HG02571 (cell line): ENCODE measurements at regions not wholly inside any gene's neighbourhood (a gene's known extent, or its start where the extent isn't known, plus 50 kb on each side); places are given as distances from the start of the nearest gene placed in this dataset.
"Not testable (repeated sequence)": the region's sequence is repeated elsewhere in the genome, so short reads cannot be mapped to it uniquely, and the experiment has no call there.

ENCODE experiments used
- ATAC-seq: cut with Tn5 transposase; IDR thresholded peaks from one replicate; pipeline ENCODE4 v1.9.1; 2021; ENCODE audit warnings: mild to moderate bottlenecking, moderate library complexity; ENCODE audit not compliant: unreplicated experiment

DNA sequence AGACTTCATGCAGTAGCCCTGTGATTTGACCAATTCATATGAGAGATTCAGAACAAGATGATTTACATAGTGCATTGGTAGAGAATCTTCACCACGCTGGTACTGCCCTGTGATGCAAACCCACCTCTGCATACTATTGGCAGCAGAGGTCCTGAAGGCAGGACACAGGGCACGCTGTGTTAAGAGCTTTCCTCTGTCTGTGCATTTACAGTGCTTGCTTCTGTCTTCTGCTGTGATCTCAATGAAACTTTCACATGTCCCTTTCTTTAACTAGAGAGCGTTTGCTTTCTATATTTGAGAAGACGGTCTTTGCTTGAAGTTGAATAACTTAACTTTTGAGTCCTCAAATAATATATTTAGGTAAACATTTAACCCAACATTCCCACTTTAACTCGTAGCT lies 219.0 kb upstream of the SPRY2 start:
- no peak for ATAC-seq

DNA sequence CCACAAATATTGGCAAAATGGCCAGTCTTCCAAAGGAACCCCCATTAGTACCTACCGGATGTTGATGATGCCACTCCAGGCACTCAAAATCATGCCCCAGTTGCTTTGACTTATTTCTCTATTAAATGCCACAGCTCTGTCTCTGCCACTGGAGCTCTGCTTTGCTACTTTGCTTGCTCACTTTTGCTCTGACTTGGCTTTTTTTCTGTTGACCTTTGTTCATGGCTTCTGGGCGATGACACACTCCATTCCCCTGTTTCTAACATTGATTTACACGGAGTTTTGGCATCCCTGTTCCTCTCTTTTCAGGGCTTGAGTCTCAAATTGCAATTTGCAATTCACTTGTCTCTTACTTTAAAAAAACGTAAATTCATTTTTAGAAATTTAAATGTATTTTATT lies 217.1 kb upstream of the SPRY2 start:
- ATAC-seq: no peak

DNA sequence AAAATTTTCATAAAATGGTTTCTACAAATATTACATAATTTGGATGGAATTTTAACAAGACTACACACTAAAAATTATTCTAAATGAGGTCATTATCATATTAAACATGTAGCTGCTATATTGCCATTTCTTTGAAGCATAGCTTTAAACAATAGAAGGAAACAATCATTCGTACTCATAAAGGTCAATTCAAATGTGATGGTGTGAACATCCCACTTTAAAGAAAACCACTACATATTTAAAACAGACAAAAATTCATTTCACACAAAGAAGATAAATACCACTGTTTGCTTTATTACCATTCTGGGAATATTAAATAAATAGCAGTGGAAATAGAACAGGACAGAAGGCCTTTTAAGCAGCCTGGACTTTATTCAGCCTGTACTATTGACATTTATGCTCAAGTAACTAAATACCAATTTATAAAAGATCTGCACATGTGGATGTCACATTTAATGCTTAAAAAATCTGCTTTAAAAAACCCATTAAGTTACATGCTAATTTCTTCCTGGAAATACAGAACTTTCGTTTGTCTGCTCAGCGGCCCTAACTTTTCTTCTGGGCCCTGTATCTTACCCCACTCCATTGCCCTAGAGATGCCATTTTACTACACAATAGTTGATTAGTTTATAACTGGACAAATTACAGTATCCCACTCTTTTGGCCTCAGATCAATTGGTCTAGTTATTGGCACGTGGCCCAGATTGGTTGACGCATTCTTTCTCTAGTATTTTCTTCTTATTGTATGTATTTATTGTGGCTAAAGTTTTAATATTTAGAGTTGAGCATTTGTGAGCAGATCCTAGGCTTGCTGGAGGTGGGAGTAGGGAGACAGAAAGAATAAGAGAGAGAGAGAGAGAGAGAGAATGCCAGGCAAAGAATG lies 215.1 kb upstream of the SPRY2 start:
- ATAC-seq: no peak

DNA sequence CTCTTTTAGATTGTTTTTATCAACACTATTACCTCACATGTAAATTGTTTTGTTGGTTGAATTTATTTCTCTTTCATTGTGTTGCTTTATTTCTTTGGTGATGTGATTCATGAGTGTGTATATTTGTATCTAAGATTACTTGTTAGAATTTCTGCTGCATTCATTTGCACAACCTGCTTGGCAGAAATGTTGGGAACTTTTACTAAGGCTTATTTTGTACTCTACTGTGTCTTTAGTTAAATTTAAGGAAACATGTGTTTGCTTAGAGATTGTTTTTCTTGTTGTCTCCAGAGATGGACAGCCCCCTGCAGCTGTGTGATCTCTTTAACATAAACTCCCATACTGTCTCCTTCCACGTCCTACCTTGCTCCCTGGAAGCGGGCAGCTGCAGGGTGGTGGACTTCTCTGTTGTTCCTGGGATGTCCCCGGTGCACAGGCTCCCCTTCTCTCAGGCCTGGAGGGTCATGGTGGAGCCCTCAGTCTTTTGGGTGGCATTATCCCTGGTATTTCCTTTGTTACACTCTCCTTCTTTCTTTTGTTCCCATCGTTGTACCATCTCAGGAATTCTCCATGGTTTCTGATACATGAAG lies 212.0 kb upstream of the SPRY2 start:
- no peak for ATAC-seq

DNA sequence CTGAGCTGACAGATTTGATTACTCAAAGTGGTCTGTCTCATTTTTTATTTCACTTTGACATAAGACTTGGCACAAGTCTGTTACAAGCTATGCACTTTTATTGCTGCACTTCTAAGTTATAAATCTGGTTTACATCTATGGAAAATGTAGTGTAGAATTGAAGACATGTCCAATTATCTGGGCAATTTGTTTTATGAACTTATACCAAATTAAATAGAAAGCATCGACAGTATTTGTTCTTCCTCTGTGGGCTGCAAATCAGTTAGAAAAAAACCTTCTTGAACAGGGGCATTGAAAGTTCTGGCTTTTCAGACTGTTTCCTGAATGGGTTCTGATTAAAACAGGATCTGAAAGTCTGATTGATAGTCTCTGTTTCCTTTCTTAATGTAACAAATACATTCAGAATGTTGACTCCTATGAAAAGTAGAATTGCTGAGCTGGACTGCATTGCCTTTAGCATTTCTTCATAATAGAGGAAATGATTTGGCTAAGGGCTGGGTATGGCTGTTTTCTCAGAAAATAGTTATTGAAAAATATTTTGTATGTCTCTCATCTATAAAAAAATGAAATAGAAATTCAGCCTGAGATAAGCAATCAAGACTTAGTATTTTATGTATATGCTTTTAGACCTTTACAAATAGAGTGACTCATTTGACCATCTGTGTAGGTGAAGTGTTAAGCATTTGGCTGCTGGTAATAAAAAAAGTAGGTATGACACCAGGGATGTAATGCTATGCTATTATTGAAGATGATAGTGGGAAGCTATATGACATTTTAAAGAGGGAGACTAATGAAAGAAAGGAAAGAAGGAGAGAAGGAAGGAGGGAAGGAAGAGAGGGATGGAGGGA lies 210.9 kb upstream of the SPRY2 start:
- no peak for ATAC-seq

DNA sequence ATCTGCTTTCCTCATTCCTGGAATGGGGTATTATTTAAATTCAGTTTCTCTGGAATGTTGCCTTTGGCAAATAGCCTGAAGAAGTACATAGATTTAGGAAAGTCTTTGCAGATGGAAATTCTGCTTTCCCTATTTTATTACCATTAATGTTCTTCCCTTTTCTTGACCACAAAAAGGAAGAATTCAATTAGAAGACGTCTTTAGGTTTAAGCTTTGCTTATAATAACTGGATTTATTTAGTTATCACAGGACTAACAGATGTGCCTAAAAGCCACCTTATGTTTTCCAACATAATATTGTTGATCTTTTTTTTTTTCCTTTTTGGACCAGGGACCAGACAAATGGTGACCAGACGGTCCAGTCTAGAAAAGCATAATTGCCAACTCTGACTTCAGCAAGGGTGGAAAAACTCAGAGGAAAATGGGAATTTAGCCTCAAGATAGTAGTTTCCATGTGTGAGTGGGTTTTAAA lies 210.1 kb upstream of the SPRY2 start:
- no peak for ATAC-seq

DNA sequence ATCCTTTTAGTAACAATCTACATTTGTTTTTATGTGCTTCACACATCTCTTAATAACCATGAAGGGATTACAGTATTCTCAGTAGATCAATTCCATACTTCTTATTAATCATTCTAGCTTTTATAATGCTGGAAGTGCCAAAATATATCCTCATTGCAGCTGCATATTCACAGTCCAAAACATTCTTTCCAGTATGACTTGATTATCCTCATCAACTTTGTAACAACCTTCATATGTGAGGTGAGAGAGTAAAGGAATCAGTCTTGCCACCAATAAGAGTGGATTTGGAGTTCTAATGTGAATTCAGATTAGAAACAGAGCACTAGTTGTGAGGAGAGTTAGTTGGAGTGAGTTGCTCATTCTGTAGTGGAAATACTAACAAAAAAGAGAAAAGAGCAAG lies 208.0 kb upstream of the SPRY2 start:
- ATAC-seq: no peak

DNA sequence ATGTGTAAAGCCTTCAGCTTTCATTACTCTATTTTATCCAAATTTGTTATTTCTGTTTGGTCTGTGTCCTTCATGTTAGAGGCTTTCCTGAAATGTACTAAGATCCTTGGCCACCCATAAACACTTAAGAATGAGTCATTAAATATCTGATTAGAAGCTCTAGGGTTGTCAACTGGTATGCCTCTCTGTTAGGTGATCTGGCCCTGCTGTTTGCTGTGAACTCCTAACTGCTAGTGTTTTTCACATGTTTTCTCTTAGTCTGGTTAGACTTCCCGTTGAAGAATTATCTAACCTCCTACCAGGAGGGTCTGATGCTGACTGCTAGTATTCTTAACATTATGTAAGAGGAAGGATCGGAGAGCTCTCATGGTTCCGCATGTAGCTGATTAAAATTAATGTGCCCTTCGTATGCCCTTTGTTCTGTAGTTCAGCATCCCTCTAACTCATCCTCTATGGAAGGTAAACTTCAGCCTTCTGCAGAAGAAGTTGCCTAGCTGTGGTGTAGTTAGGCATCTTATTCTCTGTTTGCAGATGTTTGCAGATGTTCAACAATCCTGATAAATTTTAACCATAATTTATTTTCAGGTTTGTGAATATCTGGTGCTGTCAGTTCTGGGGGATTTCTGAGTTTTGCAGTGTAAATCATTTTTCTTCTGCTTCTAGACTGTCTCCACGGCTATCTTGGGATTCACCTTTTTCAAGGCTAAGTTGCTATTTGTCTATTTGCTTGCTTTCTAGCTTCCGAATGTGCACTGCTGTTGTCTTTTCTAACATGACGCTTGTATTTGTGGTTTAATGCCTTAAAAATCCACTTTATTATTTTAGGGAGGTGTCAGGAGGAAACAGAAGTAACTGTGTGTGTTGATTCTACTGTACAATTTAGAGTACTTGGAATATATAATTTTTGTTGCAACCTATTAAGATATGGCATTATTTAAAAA lies 207.2 kb upstream of the SPRY2 start:
- no peak for ATAC-seq

DNA sequence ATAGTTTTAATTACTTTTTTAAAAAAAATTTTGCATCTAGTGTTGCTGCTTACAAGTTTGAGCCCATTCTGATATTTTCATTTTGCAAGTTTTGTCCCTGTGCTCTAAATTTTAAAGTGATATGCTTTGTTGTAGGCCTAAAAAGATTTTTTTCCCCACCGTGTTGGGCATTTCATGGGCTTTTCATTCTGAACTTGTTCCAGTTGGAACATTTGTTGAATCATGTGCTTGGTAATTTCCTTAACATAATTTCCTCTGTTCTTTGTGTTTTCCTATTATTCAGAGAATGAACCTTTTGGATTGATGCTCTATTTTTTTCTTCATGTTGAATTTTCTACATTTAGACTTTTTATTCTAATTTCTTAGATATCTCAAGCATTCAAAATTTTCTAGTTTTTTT lies 206.4 kb upstream of the SPRY2 start:
- no peak for ATAC-seq

DNA sequence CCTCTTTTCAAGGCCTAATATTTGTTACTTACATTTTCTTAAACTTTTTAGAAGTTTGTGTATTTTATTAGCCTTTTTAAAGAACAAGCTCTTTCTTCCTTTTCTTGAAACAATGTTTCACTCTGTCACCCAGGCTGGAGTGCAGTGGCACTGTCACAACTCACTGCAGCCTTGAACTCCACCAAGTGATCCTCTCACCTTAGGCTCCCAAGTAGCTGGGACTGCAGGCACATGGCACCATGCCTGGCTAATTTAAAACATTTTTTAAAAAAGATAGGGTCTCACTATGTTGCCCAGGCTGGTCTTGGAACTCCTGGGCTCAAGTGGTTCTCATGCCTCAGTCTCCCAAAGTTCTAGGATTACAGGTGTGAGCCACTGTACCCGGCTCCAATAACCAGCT lies 192.2 kb upstream of the SPRY2 start:
- ATAC-seq: no peak

DNA sequence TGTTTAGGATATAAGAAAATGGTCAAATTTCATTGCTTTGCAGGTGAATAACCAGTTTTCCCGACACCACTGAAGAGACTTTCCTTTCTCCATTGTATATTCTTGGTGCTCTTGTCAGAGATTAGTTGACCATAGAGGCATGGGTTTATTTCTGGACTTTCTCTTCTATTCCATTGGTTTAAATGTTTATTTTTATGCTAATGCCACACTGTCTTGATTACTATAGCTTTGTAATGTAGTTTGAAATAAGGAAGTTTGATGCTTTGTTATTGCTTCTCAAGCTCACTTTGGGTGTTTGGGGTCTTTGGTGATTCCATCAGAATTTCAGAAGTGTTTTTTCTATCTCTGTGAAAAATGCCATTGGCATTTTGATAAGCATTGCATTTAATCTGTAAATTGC lies 190.0 kb upstream of the SPRY2 start:
- no peak for ATAC-seq

DNA sequence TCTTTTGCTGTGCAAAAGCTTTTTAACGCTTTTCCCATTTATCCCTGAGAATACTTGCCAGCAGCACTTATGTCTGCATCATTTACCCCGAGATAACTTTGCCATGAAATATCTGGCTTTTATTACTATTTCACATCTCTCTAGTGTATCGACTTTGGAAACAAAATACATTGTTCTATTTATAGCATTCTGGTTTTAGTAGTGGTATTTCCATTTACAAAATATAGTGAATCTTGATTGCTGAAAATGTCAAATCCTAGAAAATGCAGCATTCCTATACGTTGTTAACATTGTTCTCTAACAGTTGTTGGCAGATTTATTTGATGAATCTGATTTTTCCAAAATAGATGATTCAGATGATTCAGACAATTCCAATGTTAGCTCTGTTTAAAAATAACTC lies 189.3 kb upstream of the SPRY2 start:
- no peak for ATAC-seq

DNA sequence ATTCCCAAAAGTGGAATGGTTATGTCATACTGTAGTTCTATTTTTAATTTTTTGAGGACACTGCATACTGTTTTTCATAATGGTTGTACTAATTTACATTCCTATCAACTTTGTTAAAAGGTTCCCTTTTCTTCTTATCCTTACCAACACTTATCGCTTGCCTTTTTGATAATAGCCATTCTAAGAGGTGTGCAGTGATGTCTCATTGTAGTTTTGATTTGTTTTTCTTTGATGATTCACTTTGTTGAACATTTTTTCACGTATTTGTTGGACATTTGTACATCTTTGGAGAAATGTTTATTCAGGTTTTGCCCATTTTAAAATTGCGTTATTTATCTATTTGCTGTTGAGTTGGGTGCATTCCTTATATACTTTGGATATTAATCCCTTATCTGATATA lies 188.8 kb upstream of the SPRY2 start:
- ATAC-seq: no peak

DNA sequence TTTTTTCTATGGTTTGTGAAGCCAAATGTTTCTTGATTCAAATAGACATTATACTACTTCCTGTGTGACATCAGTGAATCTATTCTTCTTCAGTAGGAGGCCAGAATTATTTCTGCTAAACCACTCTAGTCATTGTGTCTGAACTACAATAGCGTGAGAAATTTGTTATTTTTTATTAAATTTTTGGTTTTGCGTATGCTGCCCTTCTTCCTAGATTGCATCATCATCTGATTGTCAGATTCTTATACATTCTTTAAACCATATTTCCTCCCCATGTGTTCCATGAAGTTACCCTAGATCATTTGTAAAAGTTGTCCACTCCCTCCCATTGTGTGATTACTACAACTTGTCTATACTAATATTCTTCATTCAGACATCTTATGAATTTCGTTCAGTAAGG lies 187.8 kb upstream of the SPRY2 start:
- ATAC-seq: no peak

DNA sequence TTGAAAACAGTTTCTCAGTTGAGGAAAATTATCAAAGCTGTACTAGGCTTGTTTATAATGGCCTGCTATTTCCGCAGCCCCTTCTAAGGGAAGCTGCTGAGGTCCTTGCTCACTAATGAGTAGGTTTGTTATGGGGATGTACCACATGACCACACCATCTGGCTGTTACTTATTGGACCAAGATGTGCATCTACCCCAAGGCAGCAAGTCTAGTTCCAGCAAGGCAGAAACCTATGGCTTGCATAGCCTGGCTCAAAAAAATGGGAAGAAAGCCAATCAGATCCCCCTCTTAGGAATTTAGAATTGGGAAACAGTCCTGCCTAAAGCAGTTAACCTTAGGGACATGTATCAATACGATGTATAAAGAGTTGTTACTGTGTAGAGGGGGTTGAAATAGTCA lies 186.5 kb upstream of the SPRY2 start:
- no peak for ATAC-seq

DNA sequence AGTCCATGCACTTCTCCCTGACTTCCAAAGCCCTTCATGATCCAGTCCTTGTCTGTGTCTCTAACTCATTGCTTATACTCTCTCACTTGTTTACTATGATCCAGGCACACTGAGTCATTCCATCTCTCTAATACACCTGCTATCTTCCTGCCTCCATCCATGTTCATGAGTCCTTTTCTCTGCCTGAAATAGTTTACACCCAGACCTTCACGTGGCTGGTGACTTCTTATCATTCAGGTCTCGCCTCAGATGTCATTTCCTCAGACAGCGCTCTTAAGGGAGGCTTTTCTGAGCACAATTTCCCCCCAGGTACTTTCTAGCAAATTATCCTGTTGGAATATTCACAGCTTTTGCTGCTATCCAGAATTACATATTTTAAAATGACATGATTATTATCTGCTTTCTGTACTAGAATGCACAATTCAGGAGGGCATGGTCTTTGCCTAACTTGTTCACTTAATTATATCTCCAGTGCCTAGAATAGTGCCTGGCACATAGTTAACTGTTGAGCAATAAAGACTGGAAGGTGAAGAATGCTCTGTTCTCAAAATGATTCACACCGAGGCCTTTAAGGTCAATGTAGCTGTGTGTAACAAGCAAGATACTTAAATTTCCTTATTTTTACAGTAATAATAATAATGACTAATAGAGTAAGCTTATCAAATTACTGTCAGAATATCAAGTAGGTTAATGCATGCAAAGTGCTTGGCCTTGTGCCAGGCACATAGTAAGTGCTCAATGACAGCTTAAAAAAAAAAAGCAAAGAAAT lies 183.7 kb upstream of the SPRY2 start:
- no peak for ATAC-seq

DNA sequence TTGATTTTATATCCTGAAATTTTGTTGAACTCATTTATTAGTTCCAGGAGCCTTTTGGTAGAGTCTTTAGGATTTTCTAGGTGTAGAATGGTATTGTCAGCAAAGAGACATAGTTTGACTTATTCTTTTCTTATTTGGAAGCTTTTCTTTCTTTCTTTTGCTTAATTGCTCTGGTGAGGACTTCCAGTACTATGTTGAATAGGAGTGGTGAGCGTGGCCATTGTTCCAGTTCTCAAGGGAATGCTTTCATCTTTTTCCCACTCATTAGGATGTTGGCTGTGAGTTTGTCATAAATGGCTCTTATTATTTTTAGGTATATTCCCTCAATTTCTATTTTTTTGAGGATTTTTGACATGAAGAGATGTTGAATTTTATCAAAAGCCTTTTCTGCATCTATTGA lies 182.2 kb upstream of the SPRY2 start:
- ATAC-seq: no peak

DNA sequence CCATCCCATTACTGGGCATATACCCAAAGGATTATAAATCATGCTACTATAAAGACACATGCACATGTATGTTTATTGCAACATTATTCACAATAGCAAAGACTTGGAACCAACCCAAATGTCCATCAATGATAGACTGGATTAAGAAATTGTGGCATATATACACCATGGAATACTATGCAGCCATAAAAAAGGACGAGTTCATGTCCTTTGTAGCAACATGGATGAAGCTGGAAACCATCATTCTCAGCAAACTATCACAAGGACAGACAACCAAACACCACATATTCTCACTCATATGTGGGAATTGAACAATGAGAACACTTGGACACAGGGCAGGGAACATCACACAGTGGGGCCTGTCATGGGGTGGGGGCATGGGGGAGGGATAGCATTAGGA lies 181.5 kb upstream of the SPRY2 start:
- not testable (repeated sequence) for ATAC-seq

DNA sequence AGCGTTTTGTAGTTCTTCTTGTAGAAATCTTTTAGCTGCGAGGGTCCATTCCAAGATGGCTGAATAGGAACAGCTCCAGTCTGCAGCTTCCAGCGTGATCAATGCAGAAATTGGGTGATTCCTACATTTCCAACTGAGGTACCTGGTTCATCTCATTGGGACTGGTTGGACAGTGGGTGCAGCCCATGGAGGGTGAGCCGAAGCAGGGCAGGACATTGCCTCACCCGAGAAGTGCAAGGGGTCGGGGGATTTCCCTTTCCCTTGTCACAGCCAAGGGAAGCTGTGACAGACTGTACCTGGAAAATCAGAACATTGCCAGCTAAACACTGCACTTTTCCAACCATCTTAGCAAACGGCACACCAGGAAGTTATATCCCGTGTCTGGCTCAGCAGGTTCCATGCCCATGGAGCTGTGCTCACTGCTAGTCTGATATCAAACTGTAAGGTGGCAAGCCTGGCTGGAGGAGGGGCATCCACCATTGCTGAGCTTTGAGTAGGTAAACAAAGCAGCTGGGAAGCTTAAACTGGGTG lies 176.0 kb upstream of the SPRY2 start:
- no peak for ATAC-seq

DNA sequence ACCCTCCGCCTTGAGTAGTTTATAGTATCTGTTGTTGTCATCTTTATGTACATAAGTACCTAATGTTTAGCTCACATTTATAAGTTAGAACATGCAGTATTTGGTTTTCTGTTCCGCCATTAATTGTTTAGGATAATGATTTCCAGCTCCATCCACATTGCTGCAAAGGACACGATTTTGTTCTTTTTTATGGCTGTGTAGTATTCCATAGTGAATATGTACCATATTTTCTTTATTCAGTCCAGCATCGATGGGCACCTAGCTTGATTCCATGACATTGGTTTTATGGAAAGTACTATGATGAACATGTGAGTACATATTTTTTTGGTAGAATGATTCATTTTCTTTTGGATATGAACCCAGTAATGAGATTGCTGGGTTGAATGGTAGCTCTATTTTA lies 174.4 kb upstream of the SPRY2 start:
- no peak for ATAC-seq
